K562 (cell line): ENCODE measurements at regions not wholly inside any gene's neighbourhood (a gene's known extent, or its start where the extent isn't known, plus 50 kb on each side); places are given as distances from the start of the nearest gene placed in this dataset.

Experiments used
- CBX2 ChIP-seq: fragments of 200-600 bp; sonication (generic); IDR thresholded peaks from one replicate; pipeline ENCODE4 v1.6.1; 2012; ENCODE audit warnings: mild to moderate bottlenecking, low read length, inconsistent platforms; ENCODE audit not compliant: insufficient read depth, poor library complexity, severe bottlenecking
- NCOA2 ChIP-seq, 2 experiments: fragments of 450-650 bp; IDR thresholded peaks; 2 replicates each; pipeline ENCODE4 v1.6.1; 2018; ENCODE audit warnings: mild to moderate bottlenecking in 2 of 2, moderate library complexity in 1 of 2; ENCODE audit not compliant: partially characterized antibody in 2 of 2
- SIN3A ChIP-seq, 2 experiments: fragments of 150-350 bp in 1 of 2; IDR thresholded peaks; 2 replicates each; pipeline ENCODE4 v1.6.1; 2011 to 2016; ENCODE audit warnings: borderline replicate concordance in 2 of 2, low read depth in 2 of 2, low read length in 2 of 2, mild to moderate bottlenecking in 2 of 2, moderate library complexity in 2 of 2; ENCODE audit not compliant: control insufficient read depth in 1 of 2

DNA sequence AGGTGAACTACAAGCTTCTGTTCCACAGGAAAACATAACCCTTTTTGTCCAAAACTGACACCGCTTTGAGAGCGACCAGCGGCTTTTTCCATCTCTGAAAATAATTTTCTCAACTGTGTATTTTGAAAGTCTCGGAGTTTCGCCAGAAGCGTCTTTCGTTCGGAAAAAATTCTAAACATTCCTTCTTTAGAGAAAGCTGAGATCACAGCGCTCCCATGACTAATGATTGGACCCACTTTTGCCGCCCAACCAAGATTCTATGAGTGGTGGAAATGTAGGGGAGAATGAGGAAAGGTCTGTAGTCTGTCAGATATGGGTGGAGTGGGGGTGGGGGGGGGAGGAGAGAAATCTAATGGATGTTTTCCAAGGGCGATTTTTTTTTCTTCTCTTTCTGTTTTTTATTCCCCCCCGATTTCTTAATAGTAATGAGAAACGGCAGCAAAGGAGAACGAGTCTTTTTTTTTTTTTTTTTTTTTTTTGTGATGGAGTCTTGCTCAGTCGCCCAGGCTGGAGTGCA, 189.3 kb downstream of the TRIM27 start:
- TF ChIP-seq SIN3A (IDR thresholded peaks at IDR 0.05; ENCODE audit: borderline replicate concordance in 2 of 2, control insufficient read depth in 1 of 2, low read depth in 2 of 2, low read length in 2 of 2), result no peak
- no peak for TF ChIP-seq CBX2
- no peak for TF ChIP-seq NCOA2 (IDR thresholded peaks at IDR 0.05; ENCODE audit: partially characterized antibody in 2 of 2)
